GM12891 (cell line): ENCODE measurements at regions not wholly inside any gene's neighbourhood (a gene's known extent, or its start where the extent isn't known, plus 50 kb on each side); places are given as distances from the start of the nearest gene placed in this dataset.

Source experiments
- POLR2A ChIP-seq: IDR thresholded peaks from 2 replicates; pipeline ENCODE4 v1.6.1; 2011; ENCODE audit warnings: low read depth, low read length, control low read depth
- POLR2AphosphoS5 ChIP-seq: IDR thresholded peaks from 2 replicates; pipeline ENCODE4 v1.6.1; 2011; ENCODE audit warnings: low read depth, low read length, control low read depth
- TAF1 ChIP-seq: IDR thresholded peaks from 2 replicates; pipeline ENCODE4 v1.6.1; 2011; ENCODE audit warnings: low read depth, low read length, control low read depth

- no peak for TF ChIP-seq TAF1
- no peak for TF ChIP-seq POLR2AphosphoS5
- TF ChIP-seq POLR2A = no peak
These were observed 220.6 kb downstream of the ARHGAP12 start for GRCh38 chr10:31708046-31708445.
